B cell (primary cell): ENCODE measurements at regions not wholly inside any gene's neighbourhood (a gene's known extent, or its start where the extent isn't known, plus 50 kb on each side); places are given as distances from the start of the nearest gene placed in this dataset.

Source experiments
- ATAC-seq: fragments of 200-7000 bp; cut with Tn5 transposase; one replicate; pipeline ENCODE4 v1.10.0; 2021; ENCODE audit warnings: low read depth, mild to moderate bottlenecking, moderate number of reproducible peaks, moderate library complexity
- CTCF ChIA-PET: fragments of 350-600 bp; sonication (Branson Sonifier 250); formaldehyde crosslinking; loops from one replicate; lab custom pipeline; 2021; ENCODE audit warnings: antibody characterized with exemption, inconsistent platforms; lab: Charles Lee
- POLR2A ChIA-PET: fragments of 350-600 bp; sonication (Branson Sonifier 250); formaldehyde crosslinking; loops from one replicate; lab custom pipeline; 2021; ENCODE audit warnings: antibody characterized with exemption; lab: Charles Lee
- DNase-seq: peaks from one replicate; pipeline ENCODE4 v3.0.0; 2013
- H2AFZ ChIP-seq: 2 replicates; pipeline ENCODE4 v1.6.1; 2012; ENCODE audit warnings: mild to moderate bottlenecking, low read depth, low read length; ENCODE audit not compliant: insufficient read depth, poor library complexity, severe bottlenecking
- H3K27ac ChIP-seq, 2 donors: 1 replicate in 1 of 2; 2 replicates in 1 of 2; pipeline ENCODE4 v1.5.1; 2012 to 2013; ENCODE audit warnings: low read length in 2 of 2, mild to moderate bottlenecking in 2 of 2, moderate library complexity in 1 of 2
- H3K27me3 ChIP-seq, 4 experiments: fragments of 200-600 bp in 1 of 4; sonication (generic) in 1 of 4; replicated peaks in 1 of 4; 1 replicate in 2 of 4; 2 replicates in 2 of 4; pipeline versions ENCODE4 v1.6.1 to v1.7.0; 2013 to 2016; ENCODE audit warnings: low read length in 3 of 4, mild to moderate bottlenecking in 2 of 4, mixed read lengths in 1 of 4, moderate library complexity in 1 of 4; ENCODE audit not compliant: insufficient read depth in 4 of 4, control insufficient read depth in 3 of 4; ENCODE audit errors: control extremely low read depth in 1 of 4
- H3K36me3 ChIP-seq, 2 experiments: replicated peaks in 1 of 2; 1 replicate in 1 of 2; 2 replicates in 1 of 2; pipeline versions ENCODE4 v1.6.1 to v1.7.1; 2013; ENCODE audit warnings: low read length in 1 of 2; ENCODE audit not compliant: insufficient read depth in 2 of 2, control insufficient read depth in 1 of 2; ENCODE audit errors: control extremely low read depth in 1 of 2, extremely low read depth in 1 of 2
- H3K4me1 ChIP-seq, 2 donors: fragments of 200-600 bp in 1 of 2; sonication (generic) in 1 of 2; 1 replicate in 1 of 2; 2 replicates in 1 of 2; pipeline versions ENCODE4 v1.5.1 to v1.6.1; 2013 to 2017; ENCODE audit warnings: low read length in 2 of 2; ENCODE audit not compliant: control insufficient read depth in 2 of 2, insufficient read depth in 2 of 2
- H3K4me2 ChIP-seq: replicated peaks from 2 replicates; pipeline ENCODE3; 2012; ENCODE audit warnings: mild to moderate bottlenecking, low read depth, low read length; ENCODE audit not compliant: poor library complexity, severe bottlenecking
- H3K4me3 ChIP-seq, 5 experiments: fragments of 200-600 bp in 1 of 5; sonication (generic) in 1 of 5; 1 replicate in 3 of 5; 2 replicates in 2 of 5; pipeline versions ENCODE4 v1.5.1 to v1.7.0; 2011 to 2016; ENCODE audit warnings: low read length in 4 of 5, mild to moderate bottlenecking in 4 of 5, low read depth in 2 of 5, control low read depth in 1 of 5, moderate library complexity in 1 of 5; ENCODE audit not compliant: insufficient read depth in 1 of 5; ENCODE audit errors: control extremely low read depth in 1 of 5, extremely low read depth in 1 of 5
- H3K79me2 ChIP-seq: fragments of 200-600 bp; sonication (generic); one replicate; pipeline ENCODE4 v1.6.0; 2016; ENCODE audit warnings: low read length; ENCODE audit not compliant: control insufficient read depth, insufficient read depth
- H3K9ac ChIP-seq: fragments of 200-600 bp; sonication (generic); 2 replicates; pipeline ENCODE4 v1.6.1; 2017; ENCODE audit warnings: mild to moderate bottlenecking, low read length, moderate library complexity
- H3K9me3 ChIP-seq, 3 donors: one replicate each; pipeline versions ENCODE4 v1.6.1 to v1.7.1; 2013; ENCODE audit warnings: low read length in 2 of 3; ENCODE audit not compliant: control insufficient read depth in 2 of 3, insufficient read depth in 1 of 3; ENCODE audit errors: control extremely low read depth in 1 of 3
- H4K20me1 ChIP-seq: 2 replicates; pipeline ENCODE4 v1.6.0; 2012; ENCODE audit warnings: mild to moderate bottlenecking, low read length; ENCODE audit not compliant: insufficient read depth, control insufficient read depth, poor library complexity, severe bottlenecking
- H3K27ac Mint-ChIP-seq: one replicate; pipeline ENCODE4 v1.8.0; 2021; ENCODE audit warnings: mixed read lengths
- H3K27me3 Mint-ChIP-seq: one replicate; pipeline ENCODE4 v1.8.0; 2021; ENCODE audit warnings: mixed read lengths
- H3K4me1 Mint-ChIP-seq: one replicate; pipeline ENCODE4 v1.8.0; 2021; ENCODE audit warnings: mixed read lengths
- H3K4me3 Mint-ChIP-seq: one replicate; pipeline ENCODE4 v1.8.0; 2021; ENCODE audit warnings: mixed read lengths
- H3K9me3 Mint-ChIP-seq: one replicate; pipeline ENCODE4 v1.8.0; 2022; ENCODE audit warnings: mixed read lengths; ENCODE audit not compliant: insufficient read depth
- EZH2 ChIP-seq: IDR thresholded peaks from 2 replicates; pipeline ENCODE4 v1.6.1; 2012; ENCODE audit warnings: borderline replicate concordance, low read depth, mild to moderate bottlenecking, moderate library complexity, low read length; ENCODE audit not compliant: insufficient read depth, poor library complexity, severe bottlenecking
- WGBS: methylation state at CpG from one replicate; pipeline ENCODE4 v1.1.5; 2013; ENCODE audit warnings: missing lambda C conversion rate; ENCODE audit not compliant: insufficient coverage; 5-methylcytosine and 5-hydroxymethylcytosine counted together
- intact Hi-C: fragments of 100-400 bp; cut with micrococcal nuclease; formaldehyde crosslinking; loops from one replicate; pipeline ENCODE4 v1.10.0; 2022
- TF ChIP-seq, protein P1 (sequence below): fragments of 200-600 bp; IDR thresholded peaks from one replicate; pipeline ENCODE4 v1.8.0; 2022; ENCODE audit warnings: antibody characterized with exemption, mild to moderate bottlenecking

DNA sequence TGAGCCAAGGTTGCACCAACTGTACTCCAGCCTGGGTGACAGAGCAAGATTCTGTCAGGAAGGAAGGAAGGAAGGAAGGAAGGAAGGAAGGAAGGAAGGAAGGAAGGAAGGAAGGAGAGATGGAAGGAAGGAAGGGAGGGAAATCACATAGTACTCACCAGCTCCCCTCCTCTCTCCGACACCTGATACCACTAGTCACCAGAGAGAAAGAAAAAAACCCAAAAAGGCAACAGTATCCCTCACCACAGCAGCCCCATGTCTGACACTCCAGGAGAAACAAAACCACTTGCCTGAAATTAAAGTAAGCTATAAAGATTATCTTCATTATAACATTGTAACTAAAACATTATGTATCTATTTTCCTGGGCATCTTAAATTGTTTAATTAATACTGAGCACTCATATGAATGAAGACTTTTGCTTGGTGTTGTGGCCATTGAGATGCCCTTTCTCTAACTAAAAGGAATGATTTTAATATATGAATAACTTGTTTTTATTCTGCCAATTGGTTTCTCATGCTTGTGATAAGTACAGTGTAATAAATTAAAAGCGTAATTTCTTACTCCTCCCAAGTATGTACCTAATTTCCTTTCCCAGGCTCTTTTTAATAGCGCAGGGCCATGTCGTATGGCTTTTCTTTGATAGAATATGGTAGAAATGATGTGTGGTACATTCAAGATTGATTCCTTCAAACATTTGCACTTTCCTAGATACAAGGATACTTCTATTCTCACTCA is 390.0 kb downstream of the MMUT start:
- DNase-seq (no peak), ATAC-seq (no peak)
- TF ChIP-seq, protein P1, sequence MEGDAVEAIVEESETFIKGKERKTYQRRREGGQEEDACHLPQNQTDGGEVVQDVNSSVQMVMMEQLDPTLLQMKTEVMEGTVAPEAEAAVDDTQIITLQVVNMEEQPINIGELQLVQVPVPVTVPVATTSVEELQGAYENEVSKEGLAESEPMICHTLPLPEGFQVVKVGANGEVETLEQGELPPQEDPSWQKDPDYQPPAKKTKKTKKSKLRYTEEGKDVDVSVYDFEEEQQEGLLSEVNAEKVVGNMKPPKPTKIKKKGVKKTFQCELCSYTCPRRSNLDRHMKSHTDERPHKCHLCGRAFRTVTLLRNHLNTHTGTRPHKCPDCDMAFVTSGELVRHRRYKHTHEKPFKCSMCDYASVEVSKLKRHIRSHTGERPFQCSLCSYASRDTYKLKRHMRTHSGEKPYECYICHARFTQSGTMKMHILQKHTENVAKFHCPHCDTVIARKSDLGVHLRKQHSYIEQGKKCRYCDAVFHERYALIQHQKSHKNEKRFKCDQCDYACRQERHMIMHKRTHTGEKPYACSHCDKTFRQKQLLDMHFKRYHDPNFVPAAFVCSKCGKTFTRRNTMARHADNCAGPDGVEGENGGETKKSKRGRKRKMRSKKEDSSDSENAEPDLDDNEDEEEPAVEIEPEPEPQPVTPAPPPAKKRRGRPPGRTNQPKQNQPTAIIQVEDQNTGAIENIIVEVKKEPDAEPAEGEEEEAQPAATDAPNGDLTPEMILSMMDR = no peak
- TF ChIP-seq EZH2 = no peak
- H2AFZ ChIP-seq = no peak overlapping the region
- Mint-ChIP-seq H3K9me3 (peaks cover 4% of the 10 kb centered on the region), H3K27me3 (no peaks in the 10 kb centered on the region), H3K4me1 (no peaks in the 10 kb centered on the region), H3K27ac (no peak overlapping the region), H3K4me3 (no peak overlapping the region)
- H3K9me3 ChIP-seq = peaks cover 0 to 2% (median 0%) of the 10 kb centered on the region in 3 donors
- ChIA-PET CTCF (no interaction called here), POLR2A (no interaction called here)
- H3K27me3 ChIP-seq = no peaks in the 10 kb centered on the region
- H3K4me1 ChIP-seq = no peaks in the 10 kb centered on the region
- H4K20me1 ChIP-seq = no peaks in the 10 kb centered on the region
- H3K4me2 ChIP-seq = no peak overlapping the region
- H3K4me3 ChIP-seq = no peak overlapping the region
- intact Hi-C loops = no loop called here
- no peak overlapping the region for H3K27ac ChIP-seq
- H3K9ac ChIP-seq = no peak overlapping the region
- WGBS = no CpG with 5 or more reads among the region's 4 CpGs
- no peaks in the 10 kb centered on the region for H3K36me3 ChIP-seq
- no peaks in the 10 kb centered on the region for H3K79me2 ChIP-seq

GRCh38 chr6:49072146-49072545 is 390.9 kb downstream of the MMUT start:
- intact Hi-C loops = no loop called here
- no CpG with 5 or more reads among the region's 1 CpG for WGBS

More at GRCh38 chr6:49072146-49072545, 390.9 kb downstream of the MMUT start:
- H3K36me3 ChIP-seq = no peaks in the 10 kb centered on the region
- no peak overlapping the region for H3K4me2 ChIP-seq
- ChIA-PET CTCF (no interaction called here), POLR2A (no interaction called here)
- H3K4me1 ChIP-seq = no peaks in the 10 kb centered on the region
- H4K20me1 ChIP-seq = no peaks in the 10 kb centered on the region
- TF ChIP-seq, protein P1 = no peak
- no peak for TF ChIP-seq EZH2
- no peaks in the 10 kb centered on the region for H3K27me3 Mint-ChIP-seq
- H3K27ac Mint-ChIP-seq = no peak overlapping the region
- H3K4me3 Mint-ChIP-seq = no peak overlapping the region
- H3K9me3 ChIP-seq = peaks cover 0 to 2% (median 0%) of the 10 kb centered on the region in 3 donors
- H3K4me1 Mint-ChIP-seq = no peaks in the 10 kb centered on the region
- DNase-seq = no peak
- ATAC-seq = no peak
- H3K79me2 ChIP-seq = no peaks in the 10 kb centered on the region
- H3K27me3 ChIP-seq = no peaks in the 10 kb centered on the region
- H3K9ac ChIP-seq = no peak overlapping the region
- H3K9me3 Mint-ChIP-seq = peaks cover 2% of the 10 kb centered on the region
- H3K27ac ChIP-seq = no peak overlapping the region
- H3K4me3 ChIP-seq = no peak overlapping the region
- no peak overlapping the region for H2AFZ ChIP-seq
